ENCODE measurements at regions not wholly inside any gene's neighbourhood (a gene's known extent, or its start where the extent isn't known, plus 50 kb on each side); places are given as distances from the start of the nearest gene placed in this dataset.

- DNase-seq (ENCODE audit: low read depth) = no peak
- H3K4me3 ChIP-seq (ENCODE audit: low read depth, low read length) = no peak overlapping the region
- TF ChIP-seq CTCF (IDR thresholded peaks at IDR 0.05; ENCODE audit: insufficient read depth, low read depth, low read length) = no peak
These were observed 1019.9 kb upstream of the PTPRD start for GRCh38 chr9:11632691-11633090.

DNA sequence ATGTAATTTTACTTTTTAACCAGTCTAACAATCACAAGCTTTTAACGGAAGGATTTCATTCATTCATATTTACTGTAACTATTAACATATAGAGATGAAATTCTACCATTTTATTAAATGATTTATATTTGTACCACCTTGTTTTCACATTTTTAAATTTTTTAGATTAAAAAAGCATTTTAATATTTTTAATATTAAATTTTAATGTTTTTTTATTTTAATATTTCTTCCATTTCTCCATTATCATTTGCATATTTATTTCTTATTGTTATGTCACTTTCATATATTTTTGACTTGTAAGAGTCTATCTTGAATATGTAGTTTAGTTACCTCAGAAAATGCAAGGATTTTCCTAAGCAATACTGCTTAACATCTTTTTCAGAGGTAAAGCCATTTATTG is 1034.0 kb upstream of the PTPRD start:
- no peak overlapping the region for H3K4me3 ChIP-seq (ENCODE audit: low read depth, low read length)
- no peak for DNase-seq (ENCODE audit: low read depth)
- TF ChIP-seq CTCF (IDR thresholded peaks at IDR 0.05; ENCODE audit: insufficient read depth, low read depth, low read length) = no peak

- no peak for TF ChIP-seq CTCF (IDR thresholded peaks at IDR 0.05; ENCODE audit: insufficient read depth, low read depth, low read length)
- DNase-seq (ENCODE audit: low read depth) = no peak
- no peak overlapping the region for H3K4me3 ChIP-seq (ENCODE audit: low read depth, low read length)
These were observed 1039.3 kb upstream of the TYRP1 start for GRCh38 chr9:11653867-11654266.

- no peak for DNase-seq (ENCODE audit: low read depth)
- no peak for TF ChIP-seq CTCF (IDR thresholded peaks at IDR 0.05; ENCODE audit: insufficient read depth, low read depth, low read length)
- no peak overlapping the region for H3K4me3 ChIP-seq (ENCODE audit: low read depth, low read length)
These were observed 1029.3 kb upstream of the TYRP1 start for GRCh38 chr9:11663913-11664312.

DNA sequence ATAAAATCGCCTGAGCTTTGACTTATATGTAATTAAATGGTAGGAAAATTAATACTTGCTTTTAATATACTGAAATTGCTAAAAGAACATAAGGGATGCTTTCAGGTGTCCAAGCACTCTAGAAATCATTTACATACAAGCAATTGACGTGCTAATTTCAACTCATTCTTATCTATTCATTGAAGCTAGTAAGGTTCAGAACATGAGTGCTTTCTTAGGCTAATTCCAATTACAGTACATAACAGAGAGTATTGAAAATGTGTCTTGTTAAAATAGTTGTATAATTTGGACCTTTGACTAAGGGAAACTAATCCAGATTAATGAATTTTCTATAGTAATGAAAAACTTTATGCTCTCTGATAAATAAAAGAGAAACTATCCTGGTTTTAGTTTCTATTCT is 1016.4 kb upstream of the TYRP1 start:
- H3K4me3 ChIP-seq (ENCODE audit: low read depth, low read length) = no peak overlapping the region
- TF ChIP-seq CTCF (IDR thresholded peaks at IDR 0.05; ENCODE audit: insufficient read depth, low read depth, low read length) = no peak
- no peak for DNase-seq (ENCODE audit: low read depth)

DNA sequence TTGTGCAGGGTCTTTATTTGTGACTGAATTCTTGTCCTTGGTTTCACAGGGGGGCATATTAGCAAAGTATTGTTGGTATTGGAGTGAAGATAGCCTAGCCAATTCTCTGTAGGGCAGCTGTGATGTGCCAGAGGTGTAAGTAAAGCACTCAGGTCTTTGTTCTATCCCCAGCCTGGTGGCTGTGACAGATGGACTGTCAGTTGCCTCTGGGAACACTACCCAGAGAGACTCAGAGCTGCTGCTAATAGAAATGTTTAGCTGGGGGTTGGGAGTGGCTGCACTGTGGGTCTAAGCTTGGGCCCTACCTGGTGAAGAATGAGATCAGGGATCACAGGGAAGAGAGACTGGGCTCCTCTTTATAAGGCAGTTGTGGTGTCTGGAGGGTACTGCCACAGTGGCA is 1006.5 kb upstream of the TYRP1 start:
- TF ChIP-seq CTCF (IDR thresholded peaks at IDR 0.05; ENCODE audit: insufficient read depth, low read depth, low read length) = no peak

DNA sequence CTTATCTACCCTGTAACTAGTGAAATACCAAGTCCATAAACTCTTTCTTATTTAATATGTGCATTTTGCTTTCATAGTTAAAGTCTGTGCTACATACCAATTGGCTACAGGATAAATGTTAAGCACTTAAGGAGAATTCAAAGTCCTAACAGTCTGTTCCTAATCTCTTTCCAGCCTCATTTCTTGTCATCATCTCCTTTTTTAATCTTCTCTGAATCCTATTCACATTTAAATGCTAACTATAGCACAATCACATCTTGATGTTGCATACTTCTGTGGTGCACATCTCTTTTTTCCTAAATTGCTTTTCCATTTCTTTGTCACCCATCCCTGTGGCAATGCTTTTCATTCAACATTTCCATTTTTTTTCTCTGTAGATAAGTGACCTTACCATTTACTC is 996.1 kb upstream of the TYRP1 start:
- no peak for TF ChIP-seq CTCF (IDR thresholded peaks at IDR 0.05; ENCODE audit: insufficient read depth, low read depth, low read length)
- no peak overlapping the region for H3K4me3 ChIP-seq (ENCODE audit: low read depth, low read length)
- no peak for DNase-seq (ENCODE audit: low read depth)

More for the DNA sequence above, 1006.5 kb upstream of the TYRP1 start:
- no peak for DNase-seq (ENCODE audit: low read depth)
- H3K4me3 ChIP-seq (ENCODE audit: low read depth, low read length) = no peak overlapping the region
